PC-3 (cell line): ENCODE measurements at regions not wholly inside any gene's neighbourhood (a gene's known extent, or its start where the extent isn't known, plus 50 kb on each side); places are given as distances from the start of the nearest gene placed in this dataset.

Source experiments
- EZH2 ChIP-seq: fragments of 300-600 bp; sonication (generic); IDR thresholded peaks from one replicate; pipeline ENCODE4 v1.6.1; 2017; ENCODE audit warnings: antibody characterized with exemption, mild to moderate bottlenecking, low read length; ENCODE audit not compliant: unreplicated experiment
- TF ChIP-seq, protein P1 (sequence below): fragments of 300-600 bp; sonication (generic); conservative IDR thresholded peaks from 2 replicates; pipeline ENCODE4 v1.5.1; 2017; ENCODE audit warnings: antibody characterized with exemption, low read depth, mild to moderate bottlenecking, low read length

DNA sequence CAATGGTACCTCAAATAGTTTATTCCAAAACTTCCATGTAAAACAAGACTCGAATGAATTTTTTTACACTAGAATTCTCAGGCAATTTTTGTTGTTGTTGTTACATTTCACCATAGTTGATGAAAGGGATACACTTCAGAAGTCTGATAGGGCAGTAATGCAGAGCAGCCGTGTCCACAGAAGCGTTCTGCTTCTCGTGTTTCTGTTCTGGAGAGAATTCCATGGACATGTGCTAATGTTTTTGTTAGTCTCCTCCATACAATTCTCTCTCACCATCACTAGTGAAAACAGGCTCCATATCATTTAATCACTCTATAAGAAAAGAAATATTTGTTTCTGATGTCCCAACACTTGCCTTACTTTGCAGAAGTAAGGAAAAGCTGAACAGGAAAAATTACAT, 606.1 kb downstream of the SLC16A7 start:
- TF ChIP-seq, protein P1, sequence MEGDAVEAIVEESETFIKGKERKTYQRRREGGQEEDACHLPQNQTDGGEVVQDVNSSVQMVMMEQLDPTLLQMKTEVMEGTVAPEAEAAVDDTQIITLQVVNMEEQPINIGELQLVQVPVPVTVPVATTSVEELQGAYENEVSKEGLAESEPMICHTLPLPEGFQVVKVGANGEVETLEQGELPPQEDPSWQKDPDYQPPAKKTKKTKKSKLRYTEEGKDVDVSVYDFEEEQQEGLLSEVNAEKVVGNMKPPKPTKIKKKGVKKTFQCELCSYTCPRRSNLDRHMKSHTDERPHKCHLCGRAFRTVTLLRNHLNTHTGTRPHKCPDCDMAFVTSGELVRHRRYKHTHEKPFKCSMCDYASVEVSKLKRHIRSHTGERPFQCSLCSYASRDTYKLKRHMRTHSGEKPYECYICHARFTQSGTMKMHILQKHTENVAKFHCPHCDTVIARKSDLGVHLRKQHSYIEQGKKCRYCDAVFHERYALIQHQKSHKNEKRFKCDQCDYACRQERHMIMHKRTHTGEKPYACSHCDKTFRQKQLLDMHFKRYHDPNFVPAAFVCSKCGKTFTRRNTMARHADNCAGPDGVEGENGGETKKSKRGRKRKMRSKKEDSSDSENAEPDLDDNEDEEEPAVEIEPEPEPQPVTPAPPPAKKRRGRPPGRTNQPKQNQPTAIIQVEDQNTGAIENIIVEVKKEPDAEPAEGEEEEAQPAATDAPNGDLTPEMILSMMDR: no peak
- no peak for TF ChIP-seq EZH2
